Glomerular visceral epithelial cell (primary cell): ENCODE measurements at regions not wholly inside any gene's neighbourhood (a gene's known extent, or its start where the extent isn't known, plus 50 kb on each side); places are given as distances from the start of the nearest gene placed in this dataset.

ENCODE experiments used
- DNase-seq: peaks from one replicate; pipeline ENCODE4 v3.0.0-alpha.2; 2016; ENCODE audit errors: extremely low spot score

DNA sequence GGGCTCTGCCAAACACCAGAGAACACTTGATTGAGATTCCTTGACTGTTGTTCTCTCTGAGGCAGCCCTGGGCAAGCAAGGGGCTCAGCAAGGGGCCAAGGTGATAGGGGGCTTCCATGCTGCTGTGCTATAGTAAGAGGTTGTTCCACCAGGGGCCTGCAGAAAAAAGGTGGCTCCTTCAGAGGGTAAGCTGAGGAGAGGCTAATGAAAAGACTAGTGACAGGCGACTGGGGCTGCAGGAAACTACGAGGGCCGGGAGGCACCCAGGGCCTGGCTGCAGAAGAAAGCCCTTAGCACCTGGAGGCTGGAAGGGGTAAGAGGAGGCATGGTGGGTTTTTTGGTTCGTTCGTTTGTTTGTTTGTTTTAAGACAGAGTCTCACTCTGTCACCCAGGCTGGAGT lies 88.0 kb upstream of the CTNNA1 start:
- DNase-seq = no peak

- DNase-seq = peak; percentile 56
These were observed 88.8 kb upstream of the CTNNA1 start for GRCh38 chr5:138664276-138664943.

DNA sequence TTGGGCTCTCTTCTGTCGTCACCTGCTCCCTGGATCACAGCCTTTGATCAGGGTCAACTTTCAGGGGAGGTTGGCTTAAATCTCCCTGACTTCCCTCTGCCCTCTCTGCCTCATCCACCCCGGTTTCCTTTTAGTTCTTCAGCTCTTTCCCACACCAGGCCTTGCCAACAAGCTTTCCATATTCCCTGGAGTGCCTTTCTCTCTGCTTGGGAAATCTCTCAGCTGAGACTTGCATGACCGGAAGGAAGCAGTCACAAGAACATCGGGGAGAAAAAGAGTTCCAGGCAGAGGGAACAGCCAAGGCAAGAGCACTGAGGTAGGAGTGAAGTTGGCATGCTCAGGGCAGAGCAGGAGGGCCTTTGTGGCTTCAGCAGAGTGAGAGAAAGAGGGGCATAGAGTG lies 88.4 kb upstream of the HSPA9 start:
- DNase-seq = no peak

DNA sequence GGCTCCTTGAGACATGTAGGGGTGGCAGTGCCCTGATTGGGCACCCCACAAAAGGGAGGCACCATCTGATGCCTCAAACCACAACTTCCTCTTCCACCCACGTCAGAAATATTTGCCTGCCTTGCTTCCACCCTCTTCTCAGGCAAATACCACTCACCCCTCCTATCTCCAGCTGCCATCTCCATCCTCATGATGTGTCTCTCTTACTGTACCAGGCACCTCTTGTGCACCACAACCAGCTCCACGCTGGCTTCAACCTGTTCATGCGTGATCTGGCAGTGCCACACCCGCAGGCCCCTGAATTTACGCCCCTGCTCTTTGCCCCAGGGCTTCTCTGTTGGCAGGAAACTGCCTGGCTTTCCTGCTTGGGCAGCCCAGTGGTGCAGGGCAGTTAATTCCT lies 87.8 kb upstream of the HSPA9 start:
- DNase-seq = no peak

DNA sequence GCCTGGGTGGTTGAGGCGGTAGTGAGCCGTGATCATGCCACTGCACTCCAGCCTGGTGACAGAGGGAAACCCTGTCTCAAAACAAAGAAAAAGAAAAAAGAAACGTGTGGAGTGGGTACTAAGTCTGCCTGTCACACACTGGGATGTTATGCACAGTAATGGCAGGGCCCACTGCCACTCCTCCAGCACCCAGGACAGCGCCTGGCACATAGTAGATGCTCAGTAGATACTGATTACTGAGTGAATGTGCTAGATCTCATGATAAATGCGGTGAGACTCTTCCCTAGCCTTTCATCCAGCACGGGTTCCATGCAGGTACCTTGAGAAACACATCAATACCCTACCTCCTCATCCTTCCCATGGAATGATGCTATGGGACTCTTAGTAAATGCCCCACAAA lies 87.4 kb upstream of the HSPA9 start:
- DNase-seq = no peak

GRCh38 chr5:138661991-138662434 lies 86.8 kb upstream of the HSPA9 start:
- DNase-seq = no peak

- DNase-seq = no peak
These were observed 86.2 kb upstream of the HSPA9 start for GRCh38 chr5:138661291-138661960.

- DNase-seq = no peak
These were observed 84.9 kb upstream of the HSPA9 start for GRCh38 chr5:138660051-138660572.

DNA sequence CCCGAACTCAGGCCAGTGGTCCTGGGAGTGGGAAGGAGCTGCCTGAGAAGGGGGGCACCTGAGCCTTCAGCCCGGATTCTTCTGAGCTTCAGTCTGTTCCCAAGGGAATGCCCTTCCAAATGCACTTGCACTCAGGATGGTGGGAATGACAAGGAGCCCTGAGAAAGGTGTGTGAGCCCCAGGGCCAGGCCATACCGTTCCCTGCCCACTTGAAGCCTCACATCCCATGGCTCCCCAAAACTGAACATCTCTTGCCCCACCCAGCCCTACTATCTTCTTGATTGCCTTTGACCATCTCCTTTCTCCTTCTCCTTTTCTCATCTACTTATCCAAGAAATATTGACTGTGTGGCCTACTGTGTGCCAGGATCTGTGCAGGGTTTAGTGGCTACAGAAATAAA lies 84.4 kb upstream of the HSPA9 start:
- DNase-seq = no peak

DNA sequence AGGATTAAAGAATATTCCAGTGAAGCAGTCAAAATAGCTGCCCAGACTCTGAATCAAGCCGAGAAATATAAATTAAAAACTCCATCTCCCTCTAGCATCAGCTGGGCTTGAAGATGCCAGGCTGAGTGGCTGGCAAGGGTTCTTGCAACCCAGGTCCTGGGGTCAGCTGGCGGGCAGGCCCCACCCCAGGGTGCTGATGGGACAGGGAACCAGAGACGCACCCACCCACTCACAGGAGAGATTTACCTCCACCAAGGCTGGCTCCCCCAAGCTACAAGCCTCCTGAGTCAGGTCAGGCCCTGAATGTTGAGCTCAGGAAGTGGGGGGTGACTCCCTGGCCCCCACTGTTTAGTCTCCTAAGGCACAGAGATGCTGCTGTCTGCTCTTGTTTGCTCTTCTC lies 83.9 kb upstream of the HSPA9 start:
- no peak for DNase-seq

GRCh38 chr5:138658676-138659075 lies 83.5 kb upstream of the HSPA9 start:
- DNase-seq = no peak

GRCh38 chr5:138657360-138657759 lies 82.2 kb upstream of the HSPA9 start:
- DNase-seq = no peak

DNA sequence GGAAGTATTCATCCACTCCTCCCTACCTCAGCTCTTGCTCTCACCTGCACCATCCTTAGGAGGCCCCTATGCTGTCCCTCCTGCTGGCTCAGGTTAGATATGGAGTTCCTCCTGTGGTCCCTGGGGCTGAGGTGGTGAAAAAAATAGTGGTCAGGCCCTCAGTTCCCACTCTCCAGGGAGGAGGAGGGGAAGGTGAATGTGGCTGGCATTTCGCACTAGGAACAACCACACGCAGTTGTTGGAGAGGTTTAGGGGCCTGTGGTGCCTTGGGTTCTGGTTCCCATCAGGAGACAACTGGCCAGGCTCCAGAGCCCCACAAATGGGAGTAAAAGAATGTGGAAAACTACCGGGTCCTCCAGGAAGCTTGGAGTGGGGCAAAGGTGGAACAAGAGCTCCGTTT lies 81.7 kb upstream of the HSPA9 start:
- DNase-seq = no peak

GRCh38 chr5:138655530-138656190 lies 80.5 kb upstream of the HSPA9 start:
- no peak for DNase-seq

DNA sequence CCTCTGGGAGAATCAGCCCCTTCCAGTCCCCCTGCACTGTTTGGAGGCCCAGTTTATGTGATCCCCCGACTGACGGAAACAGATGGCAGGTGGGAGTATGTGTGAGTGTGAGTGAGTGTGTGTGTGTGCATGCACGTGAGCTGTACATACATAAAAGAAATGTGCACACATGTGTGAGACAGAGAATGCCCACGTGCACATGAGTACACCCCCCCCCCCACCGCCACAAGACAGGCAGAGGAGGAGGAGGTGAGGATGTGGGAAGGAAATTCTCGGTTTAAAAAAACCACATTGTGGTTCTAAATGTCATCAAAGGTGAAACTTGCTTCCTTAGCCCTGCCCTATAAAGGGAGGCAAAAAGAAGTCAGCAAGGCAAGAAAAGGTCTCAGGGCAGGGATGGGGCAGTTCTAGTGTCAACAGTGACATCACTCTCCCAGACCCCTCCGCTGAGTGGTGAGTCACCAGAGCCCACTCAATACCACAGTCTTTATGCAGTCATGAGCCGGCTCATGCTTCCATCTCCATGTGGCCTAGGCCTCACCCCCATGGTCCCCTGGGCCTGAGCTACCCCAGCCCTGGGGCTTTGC lies 79.2 kb upstream of the HSPA9 start:
- peak; percentile 93 for DNase-seq

- peak; percentile 45 for DNase-seq
These were observed 78.3 kb upstream of the HSPA9 start for GRCh38 chr5:138653502-138653901.

- no peak for DNase-seq
These were observed 76.5 kb upstream of the HSPA9 start for GRCh38 chr5:138651767-138652117.

GRCh38 chr5:138651058-138651766 lies 76.0 kb upstream of the HSPA9 start:
- DNase-seq = no peak

- DNase-seq = no peak
These were observed 75.0 kb upstream of the HSPA9 start for GRCh38 chr5:138650196-138650595.

- no peak for DNase-seq
These were observed 74.6 kb upstream of the HSPA9 start for GRCh38 chr5:138649775-138650174.

DNA sequence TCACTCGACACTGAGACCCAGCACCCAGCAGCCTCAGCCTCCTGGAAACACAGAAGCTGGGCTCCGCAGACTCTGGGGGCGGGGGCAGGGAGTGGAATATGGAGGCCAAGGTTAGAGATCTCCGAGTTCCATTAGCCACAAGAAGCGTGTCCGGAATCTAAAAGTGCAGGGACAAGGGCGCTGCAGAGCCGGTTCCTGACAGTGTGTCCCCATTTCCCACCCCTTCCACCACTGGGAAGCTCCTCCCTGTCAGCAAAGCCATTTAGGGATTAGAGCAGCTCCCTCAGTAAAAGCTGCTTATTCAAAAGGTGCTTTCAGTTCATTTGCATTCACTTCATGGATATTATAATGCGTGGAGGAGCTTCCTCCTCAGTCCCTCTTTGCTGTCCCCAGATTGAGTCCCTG lies 74.1 kb upstream of the HSPA9 start:
- DNase-seq = no peak

DNA sequence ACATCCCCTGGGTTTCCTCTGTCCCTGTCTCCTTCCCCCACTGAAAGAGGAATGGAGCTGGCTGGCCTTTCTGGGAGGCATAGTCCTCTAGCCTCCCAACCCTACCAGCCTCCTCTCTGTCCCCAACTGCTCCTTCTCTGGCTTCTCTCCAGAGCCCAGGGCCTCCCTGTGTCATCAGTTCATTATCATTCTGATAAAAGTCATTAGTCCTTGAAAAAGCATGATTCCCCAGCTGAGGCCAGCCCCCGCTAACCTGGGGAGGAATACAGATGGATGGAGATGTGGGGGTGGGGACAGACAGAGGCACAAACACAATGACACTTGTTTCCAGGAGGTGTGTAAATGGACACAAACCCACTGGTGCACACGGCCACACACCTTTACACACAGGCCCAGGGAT lies 73.6 kb upstream of the HSPA9 start:
- no peak for DNase-seq
